Small intestine (tissue), 7 donors: ENCODE measurements at regions not wholly inside any gene's neighbourhood (a gene's known extent, or its start where the extent isn't known, plus 50 kb on each side); places are given as distances from the start of the nearest gene placed in this dataset.

Source experiments
- DNase-seq, 2 donors: peaks; one replicate each; pipeline versions ENCODE4 v3.0.0 to v3.0.0-alpha.2; 2013
- FAIRE-seq: peaks from 2 replicates; lab custom pipeline; 2012; peaks lifted over from hg19 to GRCh38; lab: Jason Lieb, UNC
- H3K27ac ChIP-seq, 3 donors: one replicate each; pipeline ENCODE4 v1.5.1; 2013; ENCODE audit warnings: low read length in 2 of 3, mild to moderate bottlenecking in 2 of 3, control low read depth in 1 of 3, inconsistent platforms in 1 of 3, low read depth in 1 of 3, moderate library complexity in 1 of 3
- H3K27me3 ChIP-seq, 3 donors: one replicate each; pipeline ENCODE4 v1.6.1; 2013; ENCODE audit warnings: low read length in 3 of 3, inconsistent platforms in 1 of 3; ENCODE audit not compliant: control insufficient read depth in 3 of 3, insufficient read depth in 3 of 3
- H3K36me3 ChIP-seq, 3 donors: one replicate each; pipeline ENCODE4 v1.6.1; 2013; ENCODE audit warnings: low read length in 3 of 3, inconsistent platforms in 1 of 3, low read depth in 1 of 3, mild to moderate bottlenecking in 1 of 3, moderate library complexity in 1 of 3; ENCODE audit not compliant: control insufficient read depth in 3 of 3, insufficient read depth in 2 of 3
- H3K4me1 ChIP-seq, 3 donors: one replicate each; pipeline ENCODE4 v1.6.1; 2013; ENCODE audit warnings: low read length in 2 of 3, inconsistent platforms in 1 of 3, low read depth in 1 of 3, mild to moderate bottlenecking in 1 of 3, moderate library complexity in 1 of 3; ENCODE audit not compliant: control insufficient read depth in 3 of 3, insufficient read depth in 2 of 3
- H3K4me3 ChIP-seq, 3 donors: one replicate each; pipeline ENCODE4 v1.5.1; 2013; ENCODE audit warnings: low read length in 3 of 3, control low read depth in 1 of 3, inconsistent platforms in 1 of 3, low read depth in 1 of 3, mild to moderate bottlenecking in 1 of 3, moderate library complexity in 1 of 3
- H3K9me3 ChIP-seq, 2 donors: one replicate each; pipeline ENCODE4 v1.6.1; 2013; ENCODE audit warnings: low read depth in 1 of 2, low read length in 1 of 2; ENCODE audit not compliant: control insufficient read depth in 2 of 2, insufficient read depth in 1 of 2
- WGBS, 3 donors: extraction: QIAGEN DNeasy Blood & Tissue Kit; methylation state at CpG; one replicate each; pipeline ENCODE4 v1.1.7; 2013; 5-methylcytosine and 5-hydroxymethylcytosine counted together
- donor health status: healthy with polysubstance abuse.
- donor health status: control.
- donor health status: control.
- donor health status: Bipolar disorder and iron deficiency.
- donor health status: healthy.

- DNase-seq, result no peak
- FAIRE-seq, result no peak
- H3K36me3 ChIP-seq, result no peaks in the 10 kb centered on the region
- H3K9me3 ChIP-seq, result no peaks in the 10 kb centered on the region
- H3K4me3 ChIP-seq, result no peak overlapping the region
- H3K4me1 ChIP-seq, result no peaks in the 10 kb centered on the region
- no peaks in the 10 kb centered on the region for H3K27me3 ChIP-seq
- 66 to 78% (median 72%) methylated on average over 8 of the region's 8 CpGs for WGBS, 3 donors
- no peak overlapping the region for H3K27ac ChIP-seq
Observed at GRCh38 chr16:9197957-9198661, 106.7 kb downstream of the HAPSTR1 start.

- no peak for DNase-seq
- Histone ChIP-seq H3K4me1 (no peaks in the 10 kb centered on the region), H3K27ac (no peak overlapping the region), H3K9me3 (no peaks in the 10 kb centered on the region), H3K36me3 (no peaks in the 10 kb centered on the region), H3K4me3 (no peak overlapping the region), H3K27me3 (no peaks in the 10 kb centered on the region)
- 49 to 75% (median 66%) methylated on average over 8 of the region's 8 CpGs for WGBS, 3 donors
- no peak for FAIRE-seq
Observed at GRCh38 chr16:9199311-9199710, 107.9 kb downstream of the HAPSTR1 start.

GRCh38 chr16:9199751-9200150, 108.3 kb downstream of the HAPSTR1 start:
- 73 to 83% (median 83%) methylated on average over 2 of the region's 2 CpGs for WGBS, 3 donors
- no peak for FAIRE-seq
- H3K27me3 ChIP-seq, result no peaks in the 10 kb centered on the region

GRCh38 chr16:9203956-9204355, 112.5 kb downstream of the HAPSTR1 start:
- Histone ChIP-seq H3K9me3 (no peaks in the 10 kb centered on the region), H3K36me3 (no peaks in the 10 kb centered on the region), H3K4me3 (no peak overlapping the region), H3K27ac (no peak overlapping the region), H3K27me3 (no peaks in the 10 kb centered on the region), H3K4me1 (no peaks in the 10 kb centered on the region)
- WGBS, 3 donors, result 86 to 92% (median 88%) methylated on average over 10 of the region's 10 CpGs
- FAIRE-seq (no peak), DNase-seq (no peak)

More at GRCh38 chr16:9199751-9200150, 108.3 kb downstream of the HAPSTR1 start:
- H3K36me3 ChIP-seq, result no peaks in the 10 kb centered on the region
- H3K4me1 ChIP-seq, result no peaks in the 10 kb centered on the region
- H3K27ac ChIP-seq, result no peak overlapping the region
- no peak overlapping the region for H3K4me3 ChIP-seq
- DNase-seq, result no peak
- H3K9me3 ChIP-seq, result no peaks in the 10 kb centered on the region

- Histone ChIP-seq H3K4me3 (no peak overlapping the region), H3K9me3 (no peaks in the 10 kb centered on the region), H3K27me3 (no peaks in the 10 kb centered on the region), H3K27ac (no peak overlapping the region), H3K4me1 (no peaks in the 10 kb centered on the region), H3K36me3 (no peaks in the 10 kb centered on the region)
- no peak for FAIRE-seq
- no peak for DNase-seq
- 43 to 54% (median 46%) methylated on average over 2 of the region's 2 CpGs for WGBS, 3 donors
Observed at GRCh38 chr16:9205661-9206060, 114.2 kb downstream of the HAPSTR1 start.

GRCh38 chr16:9206156-9206555, 114.7 kb downstream of the HAPSTR1 start:
- H3K9me3 ChIP-seq, result no peaks in the 10 kb centered on the region
- no peaks in the 10 kb centered on the region for H3K36me3 ChIP-seq
- WGBS, 3 donors, result 49 to 65% (median 62%) methylated on average over 3 of the region's 3 CpGs
- FAIRE-seq (no peak), DNase-seq (no peak)
- no peak overlapping the region for H3K4me3 ChIP-seq
- no peak overlapping the region for H3K27ac ChIP-seq
- no peaks in the 10 kb centered on the region for H3K4me1 ChIP-seq
- no peaks in the 10 kb centered on the region for H3K27me3 ChIP-seq

GRCh38 chr16:9212621-9213020, 121.2 kb downstream of the HAPSTR1 start:
- no peak for FAIRE-seq

GRCh38 chr16:9219813-9220212, 128.4 kb downstream of the HAPSTR1 start:
- FAIRE-seq (no peak), DNase-seq (no peak)
- 27 to 37% (median 33%) methylated on average over 6 of the region's 6 CpGs for WGBS, 3 donors
- Histone ChIP-seq H3K4me3 (no peak overlapping the region), H3K4me1 (no peaks in the 10 kb centered on the region), H3K9me3 (no peaks in the 10 kb centered on the region), H3K36me3 (no peaks in the 10 kb centered on the region), H3K27me3 (no peaks in the 10 kb centered on the region), H3K27ac (no peak overlapping the region)

More at GRCh38 chr16:9212621-9213020, 121.2 kb downstream of the HAPSTR1 start:
- Histone ChIP-seq H3K4me3 (no peak overlapping the region), H3K36me3 (no peaks in the 10 kb centered on the region), H3K4me1 (no peaks in the 10 kb centered on the region), H3K9me3 (no peaks in the 10 kb centered on the region), H3K27ac (no peak overlapping the region), H3K27me3 (no peaks in the 10 kb centered on the region)
- no peak for DNase-seq
- WGBS, 3 donors, result 61 to 67% (median 64%) methylated on average over 5 of the region's 5 CpGs
